ENCODE measurements at regions not wholly inside any gene's neighbourhood (a gene's known extent, or its start where the extent isn't known, plus 50 kb on each side); places are given as distances from the start of the nearest gene placed in this dataset.

GRCh38 chr15:91491101-91491950, 362.2 kb upstream of the SLCO3A1 start:
- H3K27ac ChIP-seq = no peak overlapping the region
- no peaks in the 10 kb centered on the region for H3K36me3 ChIP-seq
- intact Hi-C loops (cut with DNase I) = no loop called here
- no peaks in the 10 kb centered on the region for H3K4me1 ChIP-seq
- DNase-seq (ENCODE audit: extremely low spot score in 2 of 2) = no peak
- TF ChIP-seq CTCF (IDR thresholded peaks at IDR 0.05) (no peak), POLR2AphosphoS5 (IDR thresholded peaks at IDR 0.05; ENCODE audit: insufficient read depth in 1 of 2, low read depth in 1 of 2) (no peak), POLR2A (IDR thresholded peaks at IDR 0.05) (no peak)
- no peaks in the 10 kb centered on the region for H3K9me3 ChIP-seq
- H3K4me3 ChIP-seq = no peak overlapping the region
- H3K27me3 ChIP-seq = no peaks in the 10 kb centered on the region

GRCh38 chr15:91496754-91497691, 356.5 kb upstream of the SLCO3A1 start:
- H3K4me3 ChIP-seq = no peak overlapping the region
- no peaks in the 10 kb centered on the region for H3K4me1 ChIP-seq
- TF ChIP-seq CTCF (IDR thresholded peaks at IDR 0.05) = no peak
- TF ChIP-seq POLR2AphosphoS5 (IDR thresholded peaks at IDR 0.05; ENCODE audit: insufficient read depth in 1 of 2, low read depth in 1 of 2) = no peak
- TF ChIP-seq POLR2A (IDR thresholded peaks at IDR 0.05) = no peak
- DNase-seq (ENCODE audit: extremely low spot score in 2 of 2) = no peak
- H3K27me3 ChIP-seq = no peaks in the 10 kb centered on the region
- H3K9me3 ChIP-seq = no peaks in the 10 kb centered on the region
- H3K27ac ChIP-seq = no peak overlapping the region
- H3K36me3 ChIP-seq = no peaks in the 10 kb centered on the region
- intact Hi-C loops (cut with DNase I) = no loop called here

GRCh38 chr15:91498046-91498748, 355.3 kb upstream of the SLCO3A1 start:
- TF ChIP-seq CTCF (IDR thresholded peaks at IDR 0.05) = no peak
- TF ChIP-seq POLR2AphosphoS5 (IDR thresholded peaks at IDR 0.05; ENCODE audit: insufficient read depth in 1 of 2, low read depth in 1 of 2) = no peak
- no peak for TF ChIP-seq POLR2A (IDR thresholded peaks at IDR 0.05)
- no peaks in the 10 kb centered on the region for H3K4me1 ChIP-seq
- H3K36me3 ChIP-seq = no peaks in the 10 kb centered on the region
- DNase-seq (ENCODE audit: extremely low spot score in 2 of 2) = no peak
- no peaks in the 10 kb centered on the region for H3K9me3 ChIP-seq
- H3K27ac ChIP-seq = no peak overlapping the region
- no peaks in the 10 kb centered on the region for H3K27me3 ChIP-seq
- no peak overlapping the region for H3K4me3 ChIP-seq
- intact Hi-C loops (cut with DNase I) = no loop called here

GRCh38 chr15:91498749-91499062, 354.8 kb upstream of the SLCO3A1 start:
- no peak for DNase-seq (ENCODE audit: extremely low spot score in 2 of 2)
- Histone ChIP-seq H3K4me1 (no peaks in the 10 kb centered on the region), H3K9me3 (no peaks in the 10 kb centered on the region), H3K36me3 (no peaks in the 10 kb centered on the region), H3K27ac (no peak overlapping the region), H3K4me3 (no peak overlapping the region), H3K27me3 (no peaks in the 10 kb centered on the region)
- intact Hi-C loops (cut with DNase I) = no loop called here
- TF ChIP-seq POLR2A (IDR thresholded peaks at IDR 0.05) (no peak), POLR2AphosphoS5 (IDR thresholded peaks at IDR 0.05; ENCODE audit: insufficient read depth in 1 of 2, low read depth in 1 of 2) (no peak), CTCF (IDR thresholded peaks at IDR 0.05) (no peak)
